SU-DHL-6 (cell line): ENCODE measurements at regions not wholly inside any gene's neighbourhood (a gene's known extent, or its start where the extent isn't known, plus 50 kb on each side); places are given as distances from the start of the nearest gene placed in this dataset.
A peak's percentile ranks its signal among the peaks of the same experiment; 100 is the strongest.

ENCODE experiments used
- H2AFZ ChIP-seq: fragments of 200-600 bp; sonication (generic); 2 replicates; pipeline ENCODE4 v1.6.1; 2014; ENCODE audit warnings: low read depth, mild to moderate bottlenecking, moderate library complexity, mixed read lengths, antibody characterized with exemption, low read length; ENCODE audit not compliant: severe bottlenecking
- H3F3A ChIP-seq: fragments of 200-600 bp; shearing (Covaris generic); 2 replicates; pipeline ENCODE4 v1.6.0; 2016; ENCODE audit warnings: antibody characterized with exemption, mild to moderate bottlenecking; ENCODE audit not compliant: insufficient read depth
- H3K27ac ChIP-seq: fragments of 200-600 bp; sonication (generic); 2 replicates; pipeline ENCODE4 v1.5.1; 2016; ENCODE audit warnings: low read depth, mild to moderate bottlenecking, low read length, moderate library complexity, mixed read lengths
- H3K27me3 ChIP-seq: fragments of 200-600 bp; sonication (generic), shearing (Covaris generic); 2 replicates; pipeline ENCODE4 v1.6.0; 2014; ENCODE audit warnings: mild to moderate bottlenecking, low read length
- H3K36me3 ChIP-seq: fragments of 200-600 bp; sonication (generic); 2 replicates; pipeline ENCODE4 v1.6.1; 2014; ENCODE audit warnings: mild to moderate bottlenecking, low read length, mixed read lengths
- H3K4me2 ChIP-seq: fragments of 300-600, 200-600 bp; shearing (Covaris generic), sonication (generic); 2 replicates; pipeline ENCODE4 v1.6.0; 2014; ENCODE audit warnings: low read length, low read depth, mild to moderate bottlenecking; ENCODE audit not compliant: poor library complexity, severe bottlenecking
- H3K4me3 ChIP-seq: fragments of 200-600 bp; sonication (generic); 2 replicates; pipeline ENCODE4 v1.5.1; 2014; ENCODE audit warnings: antibody characterized with exemption, low read length, mild to moderate bottlenecking, mixed read lengths; ENCODE audit not compliant: insufficient read depth, poor library complexity, severe bottlenecking
- H3K79me2 ChIP-seq: fragments of 200-600 bp; sonication (generic); 2 replicates; pipeline ENCODE4 v1.6.1; 2014; ENCODE audit warnings: mild to moderate bottlenecking, low read length, moderate library complexity; ENCODE audit not compliant: insufficient read depth
- H3K9ac ChIP-seq: fragments of 200-600 bp; sonication (generic); 2 replicates; pipeline ENCODE4 v1.7.0; 2014; ENCODE audit warnings: mild to moderate bottlenecking, low read length
- H3K9me2 ChIP-seq: fragments of 200-600 bp; sonication (generic); replicated peaks from 2 replicates; pipeline ENCODE4 v1.6.1; 2014; ENCODE audit warnings: low read length; ENCODE audit not compliant: insufficient read depth
- H3K9me3 ChIP-seq: fragments of 200-600 bp; sonication (generic); 2 replicates; pipeline ENCODE4 v1.6.1; 2014; ENCODE audit warnings: low read length, mixed read lengths; ENCODE audit not compliant: insufficient read depth
- H4K20me1 ChIP-seq: fragments of 200-600 bp; sonication (generic); 2 replicates; pipeline ENCODE4 v1.6.1; 2014; ENCODE audit warnings: low read depth, mild to moderate bottlenecking, antibody characterized with exemption, low read length, moderate library complexity, mixed read lengths
- EZH2phosphoT487 ChIP-seq: fragments of 200-600 bp; sonication (generic), shearing (Covaris generic); conservative IDR thresholded peaks from 2 replicates; pipeline ENCODE4 v1.6.1; 2018; ENCODE audit warnings: mild to moderate bottlenecking, antibody characterized with exemption, low read length, moderate library complexity, mixed read lengths
- TF ChIP-seq, protein P1 (sequence below): fragments of 200-600 bp; sonication (generic); IDR thresholded peaks from one replicate; pipeline ENCODE4 v1.5.1; 2017; ENCODE audit warnings: antibody characterized with exemption, mild to moderate bottlenecking, low read length, moderate library complexity; ENCODE audit not compliant: insufficient read depth, poor library complexity, severe bottlenecking

DNA sequence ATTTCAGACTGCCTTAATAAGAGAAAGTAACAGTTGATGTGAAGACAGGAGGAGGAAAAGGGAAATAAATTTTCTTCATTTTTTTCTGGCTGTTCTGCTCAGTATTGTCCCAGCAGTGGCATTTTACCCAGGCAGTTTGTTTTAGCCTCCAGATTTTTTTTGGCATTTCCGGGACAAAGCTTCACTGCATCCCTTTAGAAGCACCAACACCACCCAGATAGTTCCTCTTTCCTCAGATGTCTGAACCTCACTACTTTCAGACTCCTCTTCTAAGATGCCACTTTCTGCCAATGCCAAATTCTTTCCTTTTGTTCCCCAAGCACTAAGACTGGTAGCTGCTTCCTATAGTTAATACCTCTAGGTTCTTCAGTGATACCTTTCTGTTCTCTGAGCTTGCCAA is 480.1 kb upstream of the SLC10A2 start:
- H3K9me3 ChIP-seq = peaks cover 8% of the 10 kb centered on the region; the same call in 1 of the 2 replicates
- H3K27ac ChIP-seq = no peak overlapping the region
- no peak overlapping the region for H3K4me3 ChIP-seq
- no peak overlapping the region for H3K4me2 ChIP-seq
- H3F3A ChIP-seq = no peaks in the 10 kb centered on the region
- TF ChIP-seq, protein P1, sequence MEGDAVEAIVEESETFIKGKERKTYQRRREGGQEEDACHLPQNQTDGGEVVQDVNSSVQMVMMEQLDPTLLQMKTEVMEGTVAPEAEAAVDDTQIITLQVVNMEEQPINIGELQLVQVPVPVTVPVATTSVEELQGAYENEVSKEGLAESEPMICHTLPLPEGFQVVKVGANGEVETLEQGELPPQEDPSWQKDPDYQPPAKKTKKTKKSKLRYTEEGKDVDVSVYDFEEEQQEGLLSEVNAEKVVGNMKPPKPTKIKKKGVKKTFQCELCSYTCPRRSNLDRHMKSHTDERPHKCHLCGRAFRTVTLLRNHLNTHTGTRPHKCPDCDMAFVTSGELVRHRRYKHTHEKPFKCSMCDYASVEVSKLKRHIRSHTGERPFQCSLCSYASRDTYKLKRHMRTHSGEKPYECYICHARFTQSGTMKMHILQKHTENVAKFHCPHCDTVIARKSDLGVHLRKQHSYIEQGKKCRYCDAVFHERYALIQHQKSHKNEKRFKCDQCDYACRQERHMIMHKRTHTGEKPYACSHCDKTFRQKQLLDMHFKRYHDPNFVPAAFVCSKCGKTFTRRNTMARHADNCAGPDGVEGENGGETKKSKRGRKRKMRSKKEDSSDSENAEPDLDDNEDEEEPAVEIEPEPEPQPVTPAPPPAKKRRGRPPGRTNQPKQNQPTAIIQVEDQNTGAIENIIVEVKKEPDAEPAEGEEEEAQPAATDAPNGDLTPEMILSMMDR = no peak
- H3K79me2 ChIP-seq = no peaks in the 10 kb centered on the region
- peaks cover 4% of the 10 kb centered on the region; the same call in 1 of the 2 replicates for H3K36me3 ChIP-seq
- no peak overlapping the region for H2AFZ ChIP-seq
- no peaks in the 10 kb centered on the region for H3K9me2 ChIP-seq
- no peaks in the 10 kb centered on the region for H3K27me3 ChIP-seq
- no peaks in the 10 kb centered on the region for H4K20me1 ChIP-seq
- H3K9ac ChIP-seq = no peak overlapping the region

DNA sequence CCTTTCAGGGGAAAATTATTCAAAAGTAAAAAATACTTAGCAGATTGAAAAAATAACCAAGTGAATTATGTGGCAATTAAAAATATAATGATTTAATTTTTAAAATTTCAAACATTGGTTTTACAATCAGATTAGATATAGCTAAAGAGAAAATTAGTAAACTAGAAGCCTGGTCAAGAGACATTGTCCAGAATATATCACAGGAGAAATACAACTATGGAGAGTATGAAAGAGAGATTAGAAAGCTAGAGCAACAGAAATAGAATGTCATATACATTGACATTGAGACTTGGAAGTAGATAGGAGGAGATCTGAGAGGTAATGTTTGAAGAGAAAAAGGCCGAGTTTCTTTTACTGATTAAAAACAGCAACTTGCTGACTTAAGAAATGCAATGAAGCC is 476.4 kb upstream of the SLC10A2 start:
- Histone ChIP-seq H3K27ac (no peak overlapping the region), H3F3A (no peaks in the 10 kb centered on the region), H3K9me2 (no peaks in the 10 kb centered on the region), H3K4me3 (no peak overlapping the region), H3K36me3 (peaks cover 4% of the 10 kb centered on the region; the same call in 1 of the 2 replicates), H3K79me2 (no peaks in the 10 kb centered on the region), H3K9me3 (peaks cover 8% of the 10 kb centered on the region; the same call in 1 of the 2 replicates), H4K20me1 (no peaks in the 10 kb centered on the region), H3K27me3 (no peaks in the 10 kb centered on the region), H3K9ac (no peak overlapping the region), H3K4me2 (no peak overlapping the region), H2AFZ (no peak overlapping the region)
- TF ChIP-seq EZH2phosphoT487 = no peak
- TF ChIP-seq, protein P1 = no peak

DNA sequence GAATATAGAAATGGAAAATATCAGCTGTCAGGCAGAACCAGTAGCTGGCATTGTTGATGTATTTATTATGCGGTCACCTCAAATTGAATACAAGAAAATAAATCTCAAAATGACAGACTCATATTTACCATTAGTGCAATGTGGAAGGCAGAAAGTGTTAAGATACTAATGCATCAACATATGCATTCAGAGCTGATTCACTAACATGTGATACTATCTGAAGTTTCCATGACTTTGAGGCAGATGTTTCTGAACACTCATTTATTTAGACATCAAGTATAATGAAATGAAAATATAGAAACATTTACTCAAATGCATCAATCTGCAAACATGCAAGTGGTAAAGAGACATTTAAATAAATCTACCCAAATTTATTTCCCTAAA is 474.2 kb upstream of the SLC10A2 start:
- H2AFZ ChIP-seq = no peak overlapping the region
- H3K36me3 ChIP-seq = peaks cover 4% of the 10 kb centered on the region; the same call in 1 of the 2 replicates
- H4K20me1 ChIP-seq = no peaks in the 10 kb centered on the region
- H3K9me3 ChIP-seq = peaks cover 8% of the 10 kb centered on the region; the same call in 1 of the 2 replicates
- H3K9me2 ChIP-seq = no peaks in the 10 kb centered on the region
- H3K79me2 ChIP-seq = no peaks in the 10 kb centered on the region
- peak overlapping the region; percentile 25 for H3K4me2 ChIP-seq
- no peak overlapping the region for H3K9ac ChIP-seq
- no peak for TF ChIP-seq EZH2phosphoT487
- TF ChIP-seq, protein P1 = no peak
- no peak overlapping the region for H3K4me3 ChIP-seq
- no peak overlapping the region for H3K27ac ChIP-seq
- H3K27me3 ChIP-seq = no peaks in the 10 kb centered on the region
- H3F3A ChIP-seq = no peaks in the 10 kb centered on the region
